CD14-positive monocyte (primary cell): ENCODE measurements at regions not wholly inside any gene's neighbourhood (a gene's known extent, or its start where the extent isn't known, plus 50 kb on each side); places are given as distances from the start of the nearest gene placed in this dataset.

Source experiments
- DNase-seq, 3 donors: peaks; one replicate each; pipeline ENCODE4 v3.0.0-alpha.2; 2011 to 2022
- H2AFZ ChIP-seq: 2 replicates; pipeline ENCODE4 v1.6.0; 2012; ENCODE audit warnings: mild to moderate bottlenecking, low read depth, low read length, inconsistent platforms; ENCODE audit not compliant: insufficient read depth, poor library complexity, severe bottlenecking
- H3K27ac ChIP-seq, 2 donors: 1 replicate in 1 of 2; 2 replicates in 1 of 2; pipeline ENCODE4 v1.5.1; 2012 to 2013; ENCODE audit warnings: low read length in 2 of 2, control low read depth in 1 of 2, inconsistent platforms in 1 of 2, low read depth in 1 of 2, mild to moderate bottlenecking in 1 of 2
- H3K27me3 ChIP-seq, 2 donors: one replicate each; pipeline versions ENCODE4 v1.6.0 to v1.6.1; 2011 to 2013; ENCODE audit warnings: low read length in 2 of 2; ENCODE audit not compliant: control insufficient read depth in 2 of 2, insufficient read depth in 2 of 2
- H3K36me3 ChIP-seq, 2 donors: replicated peaks in 1 of 2; 1 replicate in 1 of 2; 2 replicates in 1 of 2; pipeline versions ENCODE4 v1.5.1 to v1.6.1; 2012 to 2013; ENCODE audit warnings: low read length in 2 of 2, control low read depth in 1 of 2, inconsistent platforms in 1 of 2, mild to moderate bottlenecking in 1 of 2; ENCODE audit not compliant: insufficient read depth in 2 of 2, control insufficient read depth in 1 of 2
- H3K4me1 ChIP-seq, 2 donors: 1 replicate in 1 of 2; 2 replicates in 1 of 2; pipeline versions ENCODE4 v1.5.1 to v1.6.1; 2012 to 2013; ENCODE audit warnings: low read length in 2 of 2, control low read depth in 1 of 2, inconsistent platforms in 1 of 2, mild to moderate bottlenecking in 1 of 2, moderate library complexity in 1 of 2; ENCODE audit not compliant: insufficient read depth in 2 of 2, control insufficient read depth in 1 of 2
- H3K4me2 ChIP-seq: replicated peaks from 2 replicates; pipeline ENCODE3; 2012; ENCODE audit warnings: low read length, moderate library complexity, mild to moderate bottlenecking; ENCODE audit not compliant: poor library complexity, severe bottlenecking; ENCODE audit errors: extremely low read depth
- H3K4me3 ChIP-seq, 3 experiments: fragments of 200-600 bp in 1 of 3; sonication (generic) in 1 of 3; replicated peaks in 1 of 3; 1 replicate in 2 of 3; 2 replicates in 1 of 3; pipeline ENCODE4 v1.5.1; 2011 to 2013; ENCODE audit warnings: low read length in 3 of 3, mild to moderate bottlenecking in 3 of 3, control low read depth in 2 of 3, low read depth in 2 of 3, inconsistent platforms in 1 of 3, moderate library complexity in 1 of 3
- H3K79me2 ChIP-seq: 2 replicates; pipeline ENCODE4 v1.6.0; 2012; ENCODE audit warnings: mild to moderate bottlenecking, control low read depth, inconsistent platforms, low read length, moderate library complexity; ENCODE audit not compliant: insufficient read depth
- H3K9ac ChIP-seq: 2 replicates; pipeline ENCODE4 v1.6.0; 2017; ENCODE audit warnings: low read length, mild to moderate bottlenecking; ENCODE audit not compliant: insufficient read depth, poor library complexity, severe bottlenecking
- H3K9me3 ChIP-seq, 2 donors: replicated peaks in 1 of 2; 1 replicate in 1 of 2; 2 replicates in 1 of 2; pipeline versions ENCODE4 v1.5.1 to v1.6.1; 2012 to 2013; ENCODE audit warnings: low read length in 2 of 2, control low read depth in 1 of 2; ENCODE audit not compliant: control insufficient read depth in 1 of 2, insufficient read depth in 1 of 2
- H4K20me1 ChIP-seq: 2 replicates; pipeline ENCODE4 v1.6.0; 2012; ENCODE audit warnings: mild to moderate bottlenecking, low read length, control low read depth, moderate library complexity; ENCODE audit not compliant: insufficient read depth
- H3K27ac Mint-ChIP-seq, 7 donors: one replicate each; pipeline ENCODE4 v1.8.0; 2020; ENCODE audit warnings: mild to moderate bottlenecking in 7 of 7, mixed read lengths in 7 of 7, moderate library complexity in 6 of 7, inconsistent platforms in 2 of 7
- H3K27me3 Mint-ChIP-seq, 3 donors: one replicate each; pipeline ENCODE4 v1.8.0; 2021 to 2022; ENCODE audit warnings: low read depth in 3 of 3, mild to moderate bottlenecking in 3 of 3, mixed read lengths in 3 of 3, moderate library complexity in 3 of 3, inconsistent platforms in 1 of 3
- H3K36me3 Mint-ChIP-seq, 2 donors: one replicate each; pipeline ENCODE4 v1.8.0; 2020; ENCODE audit warnings: mixed read lengths in 2 of 2, inconsistent platforms in 1 of 2, mild to moderate bottlenecking in 1 of 2
- H3K4me1 Mint-ChIP-seq: one replicate; pipeline ENCODE4 v1.8.0; 2020; ENCODE audit warnings: mild to moderate bottlenecking, mixed read lengths
- H3K4me3 Mint-ChIP-seq, 2 donors: one replicate each; pipeline ENCODE4 v1.8.0; 2020; ENCODE audit warnings: mild to moderate bottlenecking in 2 of 2, mixed read lengths in 2 of 2, moderate library complexity in 1 of 2
- H3K9me3 Mint-ChIP-seq, 7 donors: one replicate each; pipeline ENCODE4 v1.8.0; 2020 to 2022; ENCODE audit warnings: mixed read lengths in 7 of 7, mild to moderate bottlenecking in 6 of 7, moderate library complexity in 6 of 7, inconsistent platforms in 2 of 7
- WGBS: methylation state at CpG from one replicate; pipeline ENCODE4 v1.1.5; 2013; ENCODE audit warnings: missing lambda C conversion rate; ENCODE audit not compliant: insufficient coverage; 5-methylcytosine and 5-hydroxymethylcytosine counted together
- intact Hi-C, 2 donors: fragments of 100-400 bp; cut with micrococcal nuclease; formaldehyde crosslinking; loops; one replicate each; pipeline versions ENCODE4 v1.15.0 to v1.15.1; 2023
- TF ChIP-seq, protein P1 (sequence below): fragments of 200-600 bp; IDR thresholded peaks from one replicate; pipeline ENCODE4 v1.8.0; 2022; ENCODE audit warnings: antibody characterized with exemption, mild to moderate bottlenecking

DNA sequence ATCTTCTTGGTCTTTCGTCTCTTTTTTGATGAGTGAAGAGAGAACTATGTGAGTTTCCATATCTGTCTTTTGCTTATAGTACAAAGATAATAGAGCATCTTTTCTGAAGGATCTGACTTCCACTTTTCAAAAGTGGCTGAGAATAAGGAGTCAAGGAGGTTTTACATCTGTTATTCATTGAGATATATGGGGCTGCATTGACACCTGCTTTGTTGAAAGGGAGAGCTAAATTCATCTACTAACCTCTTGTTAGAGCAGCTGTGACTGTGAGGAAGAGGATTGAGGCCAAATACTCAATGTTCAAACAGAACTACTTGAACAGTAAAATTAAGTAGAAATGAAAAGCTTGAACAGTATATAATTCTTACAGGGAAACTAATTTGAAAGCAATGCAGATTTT is 130.2 kb upstream of the ATP2B1 start:
- no peaks in the 10 kb centered on the region for H3K27me3 Mint-ChIP-seq

DNA sequence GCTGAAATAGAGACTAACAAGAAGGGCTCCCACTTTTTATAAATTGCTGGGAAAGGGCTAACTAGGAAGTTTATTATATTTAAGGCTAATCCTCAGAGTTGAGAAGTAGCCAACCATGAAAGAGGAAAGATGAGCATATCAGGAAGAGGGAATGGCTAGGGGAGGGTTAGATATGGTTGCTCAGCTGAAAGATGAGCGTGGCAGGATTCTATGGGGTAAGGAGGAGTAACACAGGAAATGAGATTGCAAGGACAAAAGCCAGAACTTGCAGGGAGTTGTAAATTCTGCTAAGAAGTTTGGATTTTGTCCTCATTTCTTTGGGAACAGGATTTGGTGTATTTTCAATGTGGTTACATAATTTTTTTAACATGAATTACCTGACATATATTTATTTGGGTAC is 127.4 kb upstream of the ATP2B1 start:
- Histone ChIP-seq H3K9ac (no peak overlapping the region), H3K4me1 (peaks cover 9 to 11% of the 10 kb centered on the region in 2 donors), H3K27ac (no peak overlapping the region), H3K27me3 (no peaks in the 10 kb centered on the region), H3K79me2 (no peaks in the 10 kb centered on the region), H3K36me3 (no peaks in the 10 kb centered on the region), H4K20me1 (no peaks in the 10 kb centered on the region), H3K4me3 (no peak overlapping the region), H3K9me3 (no peaks in the 10 kb centered on the region), H3K4me2 (no peak overlapping the region), H2AFZ (peak overlapping the region; percentile 3)
- H3K27me3 Mint-ChIP-seq, result no peaks in the 10 kb centered on the region
- H3K4me1 Mint-ChIP-seq, result peaks cover 14% of the 10 kb centered on the region
- intact Hi-C loops, result no loop called here
- WGBS, result 0% methylated on average over 1 of the region's 1 CpG
- no peak overlapping the region for H3K27ac Mint-ChIP-seq
- H3K9me3 Mint-ChIP-seq, result peaks cover 0 to 2% (median 0%) of the 10 kb centered on the region in 7 donors
- H3K36me3 Mint-ChIP-seq, result no peaks in the 10 kb centered on the region
- no peak for DNase-seq
- TF ChIP-seq, protein P1, sequence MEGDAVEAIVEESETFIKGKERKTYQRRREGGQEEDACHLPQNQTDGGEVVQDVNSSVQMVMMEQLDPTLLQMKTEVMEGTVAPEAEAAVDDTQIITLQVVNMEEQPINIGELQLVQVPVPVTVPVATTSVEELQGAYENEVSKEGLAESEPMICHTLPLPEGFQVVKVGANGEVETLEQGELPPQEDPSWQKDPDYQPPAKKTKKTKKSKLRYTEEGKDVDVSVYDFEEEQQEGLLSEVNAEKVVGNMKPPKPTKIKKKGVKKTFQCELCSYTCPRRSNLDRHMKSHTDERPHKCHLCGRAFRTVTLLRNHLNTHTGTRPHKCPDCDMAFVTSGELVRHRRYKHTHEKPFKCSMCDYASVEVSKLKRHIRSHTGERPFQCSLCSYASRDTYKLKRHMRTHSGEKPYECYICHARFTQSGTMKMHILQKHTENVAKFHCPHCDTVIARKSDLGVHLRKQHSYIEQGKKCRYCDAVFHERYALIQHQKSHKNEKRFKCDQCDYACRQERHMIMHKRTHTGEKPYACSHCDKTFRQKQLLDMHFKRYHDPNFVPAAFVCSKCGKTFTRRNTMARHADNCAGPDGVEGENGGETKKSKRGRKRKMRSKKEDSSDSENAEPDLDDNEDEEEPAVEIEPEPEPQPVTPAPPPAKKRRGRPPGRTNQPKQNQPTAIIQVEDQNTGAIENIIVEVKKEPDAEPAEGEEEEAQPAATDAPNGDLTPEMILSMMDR, result no peak
- H3K4me3 Mint-ChIP-seq, result no peak overlapping the region

More for the DNA sequence above, 130.2 kb upstream of the ATP2B1 start:
- Mint-ChIP-seq H3K9me3 (no peaks in the 10 kb centered on the region), H3K27ac (peak overlapping the region in 2 of 7 donors; percentile 33 to 45), H3K36me3 (no peaks in the 10 kb centered on the region), H3K4me1 (peaks cover 19% of the 10 kb centered on the region), H3K4me3 (no peak overlapping the region)
- H2AFZ ChIP-seq, result no peak overlapping the region
- no peaks in the 10 kb centered on the region for H3K79me2 ChIP-seq
- peaks cover 12 to 15% of the 10 kb centered on the region in 2 donors for H3K4me1 ChIP-seq
- TF ChIP-seq, protein P1, result no peak
- intact Hi-C loops, result no loop called here
- H3K27me3 ChIP-seq, result no peaks in the 10 kb centered on the region
- H3K4me3 ChIP-seq, result no peak overlapping the region
- DNase-seq, result no peak
- H3K9me3 ChIP-seq, result no peaks in the 10 kb centered on the region
- no peaks in the 10 kb centered on the region for H3K36me3 ChIP-seq
- no peak overlapping the region for H3K4me2 ChIP-seq
- H4K20me1 ChIP-seq, result no peaks in the 10 kb centered on the region
- WGBS, result 100% methylated on average over 1 of the region's 1 CpG
- no peak overlapping the region for H3K27ac ChIP-seq
- H3K9ac ChIP-seq, result no peak overlapping the region
